Right lung (tissue), 2 donors: ENCODE measurements at regions not wholly inside any gene's neighbourhood (a gene's known extent, or its start where the extent isn't known, plus 50 kb on each side); places are given as distances from the start of the nearest gene placed in this dataset.
A peak's percentile ranks its signal among the peaks of the same experiment; 100 is the strongest.
"Not testable (repeated sequence)": the region's sequence is repeated elsewhere in the genome, so short reads cannot be mapped to it uniquely, and the experiment has no call there.

Source experiments
- DNase-seq, 2 donors: peaks; one replicate each; pipeline ENCODE4 v3.0.0-alpha.2; 2013

- DNase-seq: no peak
Measured at GRCh38 chr12:87332987-87333726, 696.0 kb downstream of the C12orf50 start.

- not testable (repeated sequence) for DNase-seq
Measured at GRCh38 chr12:87330071-87330555, 699.1 kb downstream of the C12orf50 start.

- DNase-seq: no peak
Measured at GRCh38 chr12:87329076-87329863, 699.9 kb downstream of the C12orf50 start.

- no peak for DNase-seq
Measured at GRCh38 chr12:87323369-87323768, 705.8 kb downstream of the C12orf50 start.

GRCh38 chr12:87320724-87321123 lies 708.5 kb downstream of the C12orf50 start:
- no peak for DNase-seq

GRCh38 chr12:87317302-87317701 lies 711.9 kb downstream of the C12orf50 start:
- DNase-seq: no peak

GRCh38 chr12:87311206-87311605 lies 718.0 kb downstream of the C12orf50 start:
- no peak for DNase-seq

GRCh38 chr12:87310126-87310525 lies 719.1 kb downstream of the C12orf50 start:
- no peak for DNase-seq

- DNase-seq: no peak
Measured at GRCh38 chr12:87305481-87305880, 723.7 kb downstream of the C12orf50 start.

GRCh38 chr12:87304406-87304805 lies 724.8 kb downstream of the C12orf50 start:
- DNase-seq: no peak

GRCh38 chr12:87303396-87304012 lies 725.7 kb downstream of the C12orf50 start:
- no peak for DNase-seq

- no peak for DNase-seq
Measured at GRCh38 chr12:87302126-87302745, 727.0 kb downstream of the C12orf50 start.

GRCh38 chr12:87290505-87290904 lies 738.7 kb downstream of the C12orf50 start:
- no peak for DNase-seq

GRCh38 chr12:87283886-87284285 lies 745.3 kb downstream of the C12orf50 start:
- peak; percentile 76 to 81 for DNase-seq

GRCh38 chr12:87283111-87283510 lies 746.1 kb downstream of the C12orf50 start:
- DNase-seq: no peak

GRCh38 chr12:87280893-87281292 lies 748.3 kb downstream of the C12orf50 start:
- no peak for DNase-seq

- no peak for DNase-seq
Measured at GRCh38 chr12:87280356-87280755, 748.8 kb downstream of the C12orf50 start.

- DNase-seq: no peak
Measured at GRCh38 chr12:87274594-87275245, 754.5 kb downstream of the C12orf50 start.

GRCh38 chr12:87272851-87273250 lies 756.4 kb downstream of the C12orf50 start:
- no peak for DNase-seq

- no peak for DNase-seq
Measured at GRCh38 chr12:87270919-87271318, 758.3 kb downstream of the C12orf50 start.

GRCh38 chr12:87266305-87266704 lies 762.9 kb downstream of the C12orf50 start:
- no peak for DNase-seq

GRCh38 chr12:87259391-87259790 lies 769.8 kb downstream of the C12orf50 start:
- DNase-seq: no peak
